ENCODE measurements at regions not wholly inside any gene's neighbourhood (a gene's known extent, or its start where the extent isn't known, plus 50 kb on each side); places are given as distances from the start of the nearest gene placed in this dataset.

- no peak for TF ChIP-seq CTCF (IDR thresholded peaks at IDR 0.05)
- no peaks in the 10 kb centered on the region for H3K4me1 ChIP-seq
- no peaks in the 10 kb centered on the region for H3K9me3 ChIP-seq
- H3K4me3 ChIP-seq: no peak overlapping the region
- DNase-seq: no peak
- H3K36me3 ChIP-seq: no peaks in the 10 kb centered on the region
- intact Hi-C loops (cut with DNase I): no loop called here
- H3K27me3 ChIP-seq: no peaks in the 10 kb centered on the region
- ATAC-seq: no peak
- H3K27ac ChIP-seq: no peak overlapping the region
Observed at GRCh38 chr5:99248066-99248465, 319.3 kb upstream of the CHD1 start.

GRCh38 chr5:99247346-99247745 is 318.5 kb upstream of the CHD1 start:
- Histone ChIP-seq H3K27me3 (no peaks in the 10 kb centered on the region), H3K27ac (no peak overlapping the region), H3K36me3 (no peaks in the 10 kb centered on the region), H3K4me3 (no peak overlapping the region), H3K4me1 (no peaks in the 10 kb centered on the region), H3K9me3 (no peaks in the 10 kb centered on the region)
- ATAC-seq: no peak
- no peak for DNase-seq
- intact Hi-C loops (cut with DNase I): no loop called here
- no peak for TF ChIP-seq CTCF (IDR thresholded peaks at IDR 0.05)

- no peak for TF ChIP-seq CTCF (IDR thresholded peaks at IDR 0.05)
- Histone ChIP-seq H3K4me3 (no peak overlapping the region), H3K9me3 (no peaks in the 10 kb centered on the region), H3K27me3 (no peaks in the 10 kb centered on the region), H3K27ac (no peak overlapping the region), H3K4me1 (no peaks in the 10 kb centered on the region), H3K36me3 (no peaks in the 10 kb centered on the region)
- intact Hi-C loops (cut with DNase I): no loop called here
- DNase-seq (no peak), ATAC-seq (no peak)
Observed at GRCh38 chr5:99243111-99243510, 314.3 kb upstream of the CHD1 start.

- H3K27me3 ChIP-seq: no peaks in the 10 kb centered on the region
- no peaks in the 10 kb centered on the region for H3K4me1 ChIP-seq
- no peak for TF ChIP-seq CTCF (IDR thresholded peaks at IDR 0.05)
- DNase-seq (no peak), ATAC-seq (no peak)
- H3K27ac ChIP-seq: no peak overlapping the region
- H3K36me3 ChIP-seq: no peaks in the 10 kb centered on the region
- no peaks in the 10 kb centered on the region for H3K9me3 ChIP-seq
- intact Hi-C loops (cut with DNase I): no loop called here
- no peak overlapping the region for H3K4me3 ChIP-seq
Observed at GRCh38 chr5:99239826-99240360, 311.1 kb upstream of the CHD1 start.

GRCh38 chr5:99191206-99191745 is 262.5 kb upstream of the CHD1 start:
- Histone ChIP-seq H3K27me3 (peaks cover 3% of the 10 kb centered on the region), H3K9me3 (no peaks in the 10 kb centered on the region), H3K4me1 (no peaks in the 10 kb centered on the region), H3K36me3 (no peaks in the 10 kb centered on the region), H3K4me3 (no peak overlapping the region), H3K27ac (no peak overlapping the region)
- intact Hi-C loops (cut with DNase I): no loop called here
- ATAC-seq: no peak
- DNase-seq: no peak
- no peak for TF ChIP-seq CTCF (IDR thresholded peaks at IDR 0.05)

GRCh38 chr5:99187611-99188010 is 258.8 kb upstream of the CHD1 start:
- H3K27me3 ChIP-seq: peaks cover 3% of the 10 kb centered on the region
- DNase-seq (no peak), ATAC-seq (no peak)
- no peak overlapping the region for H3K4me3 ChIP-seq
- H3K9me3 ChIP-seq: no peaks in the 10 kb centered on the region
- H3K27ac ChIP-seq: no peak overlapping the region
- intact Hi-C loops (cut with DNase I): no loop called here
- H3K4me1 ChIP-seq: no peaks in the 10 kb centered on the region
- no peaks in the 10 kb centered on the region for H3K36me3 ChIP-seq
- no peak for TF ChIP-seq CTCF (IDR thresholded peaks at IDR 0.05)
